Astrocyte (in vitro differentiated cells and primary cell): ENCODE measurements at regions not wholly inside any gene's neighbourhood (a gene's known extent, or its start where the extent isn't known, plus 50 kb on each side); places are given as distances from the start of the nearest gene placed in this dataset.

Source experiments
- EZH2 ChIP-seq: IDR thresholded peaks from 2 replicates; pipeline ENCODE4 v1.6.1; 2012; ENCODE audit warnings: mild to moderate bottlenecking, low read length, inconsistent platforms; ENCODE audit not compliant: insufficient read depth
- TF ChIP-seq, protein P1 (sequence below): IDR thresholded peaks from 2 replicates; pipeline ENCODE4 v1.5.1; 2011; ENCODE audit warnings: low read depth, mild to moderate bottlenecking, inconsistent platforms, low read length, moderate library complexity; ENCODE audit not compliant: insufficient read depth

DNA sequence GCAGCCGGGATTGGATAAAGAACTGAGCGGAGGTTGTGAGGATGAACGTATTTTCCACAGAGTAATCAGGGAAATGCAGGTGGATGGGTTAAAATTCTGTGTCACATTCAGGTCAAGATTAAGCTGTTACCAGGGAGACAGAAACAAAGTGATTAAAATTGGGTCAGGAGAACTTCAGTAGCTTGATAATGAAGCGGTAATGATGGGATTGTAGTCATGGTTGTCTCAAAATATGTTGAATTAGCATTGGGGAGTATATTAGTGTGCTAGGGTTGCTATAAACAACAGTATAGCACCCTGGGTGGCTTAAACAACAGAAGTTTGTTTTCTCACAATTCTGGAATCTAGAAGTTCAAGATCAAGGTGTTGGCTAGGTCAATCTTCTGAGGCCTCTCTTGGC, 155.5 kb downstream of the GJA1 start:
- TF ChIP-seq, protein P1, sequence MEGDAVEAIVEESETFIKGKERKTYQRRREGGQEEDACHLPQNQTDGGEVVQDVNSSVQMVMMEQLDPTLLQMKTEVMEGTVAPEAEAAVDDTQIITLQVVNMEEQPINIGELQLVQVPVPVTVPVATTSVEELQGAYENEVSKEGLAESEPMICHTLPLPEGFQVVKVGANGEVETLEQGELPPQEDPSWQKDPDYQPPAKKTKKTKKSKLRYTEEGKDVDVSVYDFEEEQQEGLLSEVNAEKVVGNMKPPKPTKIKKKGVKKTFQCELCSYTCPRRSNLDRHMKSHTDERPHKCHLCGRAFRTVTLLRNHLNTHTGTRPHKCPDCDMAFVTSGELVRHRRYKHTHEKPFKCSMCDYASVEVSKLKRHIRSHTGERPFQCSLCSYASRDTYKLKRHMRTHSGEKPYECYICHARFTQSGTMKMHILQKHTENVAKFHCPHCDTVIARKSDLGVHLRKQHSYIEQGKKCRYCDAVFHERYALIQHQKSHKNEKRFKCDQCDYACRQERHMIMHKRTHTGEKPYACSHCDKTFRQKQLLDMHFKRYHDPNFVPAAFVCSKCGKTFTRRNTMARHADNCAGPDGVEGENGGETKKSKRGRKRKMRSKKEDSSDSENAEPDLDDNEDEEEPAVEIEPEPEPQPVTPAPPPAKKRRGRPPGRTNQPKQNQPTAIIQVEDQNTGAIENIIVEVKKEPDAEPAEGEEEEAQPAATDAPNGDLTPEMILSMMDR = no peak
- TF ChIP-seq EZH2 = no peak
